DMS79 treated with DMSO at 0.1 percent for 48 hours (cell line): ENCODE measurements at regions not wholly inside any gene's neighbourhood (a gene's known extent, or its start where the extent isn't known, plus 50 kb on each side); places are given as distances from the start of the nearest gene placed in this dataset.

Experiments used
- DNase-seq: peaks from one replicate; lab custom pipeline; 2025; lab: John Stamatoyannopoulos, UW

GRCh38 chr7:116145245-116145852 is 65.0 kb upstream of the TES start:
- DNase-seq: no peak

GRCh38 chr7:116148108-116148507 is 62.2 kb upstream of the TES start:
- no peak for DNase-seq

GRCh38 chr7:116148626-116149025 is 61.7 kb upstream of the TES start:
- no peak for DNase-seq

GRCh38 chr7:116150588-116150987 is 59.8 kb upstream of the TES start:
- DNase-seq: no peak

DNA sequence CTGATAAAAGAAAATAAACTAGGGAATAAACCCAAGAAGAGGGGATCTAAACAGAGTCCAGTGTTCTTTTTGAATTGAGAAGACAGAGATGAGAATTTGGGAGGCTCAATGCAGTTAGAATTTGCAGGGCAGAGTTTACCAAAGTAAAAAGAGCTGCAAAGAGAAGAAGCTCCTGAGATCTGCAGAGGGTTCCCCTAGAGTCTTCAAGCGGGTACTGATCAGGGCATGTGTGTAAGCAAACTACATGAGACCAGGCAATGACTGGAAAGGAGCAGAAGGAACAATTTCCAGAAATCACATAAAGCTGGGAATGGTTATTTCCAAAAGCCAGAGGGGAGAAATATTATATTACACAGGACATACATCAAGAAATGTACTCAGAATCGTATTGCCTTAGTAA is 58.1 kb upstream of the TES start:
- DNase-seq: no peak

- no peak for DNase-seq
Observed at GRCh38 chr7:116153050-116153449, 57.3 kb upstream of the TES start.

DNA sequence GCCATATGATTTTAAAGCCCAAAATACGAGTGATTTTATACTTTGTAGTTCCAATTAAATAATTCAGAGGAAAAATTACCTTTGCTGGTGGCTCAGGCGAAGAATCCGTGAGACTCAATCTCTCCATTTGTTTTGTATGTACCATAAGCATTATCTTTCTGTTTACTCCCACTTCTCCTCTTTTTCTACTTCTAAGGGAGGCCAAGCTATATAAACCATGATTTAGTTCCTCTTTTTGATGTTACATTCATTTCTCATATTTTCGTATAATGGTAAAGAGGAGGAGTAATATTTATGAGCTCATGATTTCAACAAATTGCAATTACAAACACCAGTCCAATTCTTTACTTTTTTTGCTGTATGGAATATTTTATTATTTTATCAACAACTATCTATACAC is 50.6 kb upstream of the TES start:
- DNase-seq: no peak
